CD4-positive, alpha-beta memory T cell (primary cell): ENCODE measurements at regions not wholly inside any gene's neighbourhood (a gene's known extent, or its start where the extent isn't known, plus 50 kb on each side); places are given as distances from the start of the nearest gene placed in this dataset.

Experiments
- CTCF ChIA-PET: fragments of 350-600 bp; sonication (Branson Sonifier 250); formaldehyde crosslinking; loops from one replicate; lab custom pipeline; 2021; ENCODE audit warnings: inconsistent platforms; ENCODE audit not compliant: partially characterized antibody; lab: Charles Lee
- POLR2A ChIA-PET: fragments of 350-600 bp; sonication (Branson Sonifier 250); formaldehyde crosslinking; loops from one replicate; lab custom pipeline; 2021; ENCODE audit not compliant: partially characterized antibody; lab: Charles Lee
- DNase-seq, 5 donors: peaks; one replicate each; pipeline versions ENCODE4 v3.0.0 to v3.0.0-alpha.2; 2020 to 2022; ENCODE audit warnings: mixed read lengths in 1 of 5
- H3K27ac ChIP-seq: one replicate; pipeline ENCODE4 v1.7.0; 2013; ENCODE audit warnings: low read depth, low read length
- H3K27me3 ChIP-seq: 2 replicates; pipeline ENCODE4 v1.7.0; 2013; ENCODE audit warnings: mild to moderate bottlenecking, low read length, moderate library complexity; ENCODE audit not compliant: insufficient read depth
- H3K36me3 ChIP-seq: 2 replicates; pipeline ENCODE4 v1.7.0; 2013; ENCODE audit warnings: mild to moderate bottlenecking, low read length, moderate library complexity; ENCODE audit not compliant: insufficient read depth
- H3K4me1 ChIP-seq: 2 replicates; pipeline ENCODE4 v1.7.0; 2013; ENCODE audit warnings: mild to moderate bottlenecking, low read length, moderate library complexity; ENCODE audit not compliant: insufficient read depth
- H3K4me3 ChIP-seq, 2 donors: one replicate each; pipeline ENCODE4 v1.7.0; 2013; ENCODE audit warnings: low read length in 2 of 2, mild to moderate bottlenecking in 1 of 2
- H3K9me3 ChIP-seq, 2 donors: one replicate each; pipeline ENCODE4 v1.7.0; 2013; ENCODE audit warnings: low read length in 2 of 2, control low read depth in 1 of 2; ENCODE audit not compliant: control insufficient read depth in 1 of 2
- H3K27ac Mint-ChIP-seq, 7 donors: one replicate each; pipeline ENCODE4 v1.8.0; 2020 to 2021; ENCODE audit warnings: mixed read lengths in 7 of 7, mild to moderate bottlenecking in 6 of 7, inconsistent platforms in 3 of 7, moderate library complexity in 3 of 7
- H3K27me3 Mint-ChIP-seq, 2 donors: one replicate each; pipeline ENCODE4 v1.8.0; 2020 to 2021; ENCODE audit warnings: mixed read lengths in 2 of 2
- H3K36me3 Mint-ChIP-seq, 2 donors: one replicate each; pipeline ENCODE4 v1.8.0; 2020 to 2021; ENCODE audit warnings: mixed read lengths in 2 of 2, inconsistent platforms in 1 of 2, mild to moderate bottlenecking in 1 of 2
- H3K4me1 Mint-ChIP-seq, 4 donors: one replicate each; pipeline ENCODE4 v1.8.0; 2020 to 2021; ENCODE audit warnings: mixed read lengths in 4 of 4, mild to moderate bottlenecking in 1 of 4
- H3K4me3 Mint-ChIP-seq, 8 donors: one replicate each; pipeline ENCODE4 v1.8.0; 2020 to 2021; ENCODE audit warnings: mixed read lengths in 8 of 8, mild to moderate bottlenecking in 7 of 8, moderate library complexity in 6 of 8, inconsistent platforms in 3 of 8
- H3K9me3 Mint-ChIP-seq, 8 donors: one replicate each; pipeline ENCODE4 v1.8.0; 2020 to 2021; ENCODE audit warnings: mixed read lengths in 8 of 8, mild to moderate bottlenecking in 5 of 8, inconsistent platforms in 3 of 8, moderate library complexity in 1 of 8
- intact Hi-C: fragments of 100-400 bp; cut with micrococcal nuclease; formaldehyde crosslinking; loops from one replicate; pipeline ENCODE4 v1.15.1; 2023

- H3K27me3 ChIP-seq, result no peaks in the 10 kb centered on the region
- DNase-seq, result no peak
- no peaks in the 10 kb centered on the region for H3K9me3 ChIP-seq
- H3K27ac ChIP-seq, result no peak overlapping the region
- POLR2A ChIA-PET, result no interaction called here
- CTCF ChIA-PET, result interaction anchor here (1.0 kb wide), 1 partner anchor 59 kb away, joined by 3 read pairs; no protein-coding TSS in a partner anchor
- no peak overlapping the region for H3K4me3 ChIP-seq
- Mint-ChIP-seq H3K9me3 (peaks cover 0 to 4% (median 0%) of the 10 kb centered on the region in 8 donors), H3K4me3 (no peak overlapping the region), H3K4me1 (no peaks in the 10 kb centered on the region), H3K36me3 (no peaks in the 10 kb centered on the region), H3K27me3 (peaks cover 17 to 19% of the 10 kb centered on the region in 2 donors), H3K27ac (no peak overlapping the region)
- intact Hi-C loops, result no loop called here
- H3K36me3 ChIP-seq, result no peaks in the 10 kb centered on the region
- H3K4me1 ChIP-seq, result no peaks in the 10 kb centered on the region
Measured at GRCh38 chr1:30321246-30321910, 402.0 kb downstream of the MATN1 start.

GRCh38 chr1:30320581-30320890 lies 402.8 kb downstream of the MATN1 start:
- H3K27me3 Mint-ChIP-seq, result peaks cover 19 to 20% of the 10 kb centered on the region in 2 donors
- intact Hi-C loops, result no loop called here
- H3K9me3 Mint-ChIP-seq, result peaks cover 0 to 5% (median 0%) of the 10 kb centered on the region in 8 donors

DNA sequence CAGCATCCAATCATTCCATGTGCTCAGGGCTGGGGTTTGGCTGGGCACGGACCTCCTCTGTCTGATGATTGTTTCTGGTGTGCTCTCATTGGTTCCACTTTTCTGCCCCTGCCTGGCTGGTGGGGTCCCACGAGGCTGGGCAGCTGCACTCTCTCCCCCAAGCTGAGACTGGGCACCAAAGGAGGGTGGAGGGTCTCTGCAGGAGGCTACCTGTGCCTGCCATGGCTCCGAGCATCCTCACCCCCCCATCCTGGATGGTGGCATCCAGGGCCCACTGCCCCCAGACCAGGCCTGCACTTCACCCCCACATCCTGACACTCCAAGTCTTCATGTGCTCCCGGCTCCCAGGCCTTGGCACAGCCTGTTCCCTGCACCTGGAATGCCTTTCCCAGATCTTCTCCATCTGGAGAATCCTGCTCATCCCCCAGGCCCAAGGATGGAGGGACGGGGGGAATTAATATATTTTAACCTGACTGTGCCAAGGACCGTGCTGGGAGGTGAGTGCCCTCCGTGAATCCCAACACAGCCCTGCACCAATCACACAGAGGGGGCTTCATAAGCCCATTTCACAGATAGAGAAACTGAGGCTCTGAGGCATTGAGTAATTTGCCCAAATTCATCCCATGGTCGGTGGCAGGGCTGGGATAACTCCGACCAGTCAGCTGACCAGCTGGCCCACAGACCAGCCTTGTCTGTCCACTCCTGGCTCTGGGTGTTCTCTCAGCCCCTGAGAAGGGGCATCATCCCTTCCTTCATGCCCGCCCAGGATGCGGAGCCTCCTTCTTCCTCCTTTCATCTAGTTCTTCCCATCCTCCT lies 403.4 kb downstream of the MATN1 start:
- H3K27me3 ChIP-seq, result no peaks in the 10 kb centered on the region
- DNase-seq, result no peak

More at GRCh38 chr1:30320581-30320890, 402.8 kb downstream of the MATN1 start:
- no peak for DNase-seq
- Histone ChIP-seq H3K4me3 (no peak overlapping the region), H3K4me1 (no peaks in the 10 kb centered on the region), H3K36me3 (no peaks in the 10 kb centered on the region), H3K9me3 (no peaks in the 10 kb centered on the region), H3K27ac (no peak overlapping the region), H3K27me3 (no peaks in the 10 kb centered on the region)
- H3K27ac Mint-ChIP-seq, result no peak overlapping the region
- H3K4me3 Mint-ChIP-seq, result no peak overlapping the region
- POLR2A ChIA-PET, result no interaction called here
- H3K36me3 Mint-ChIP-seq, result no peaks in the 10 kb centered on the region
- H3K4me1 Mint-ChIP-seq, result no peaks in the 10 kb centered on the region
- CTCF ChIA-PET, result interaction anchor here (1.0 kb wide), 1 partner anchor 60 kb away, joined by 3 read pairs; no protein-coding TSS in a partner anchor

GRCh38 chr1:30318864-30319718 lies 404.3 kb downstream of the MATN1 start:
- Histone ChIP-seq H3K27ac (no peak overlapping the region), H3K36me3 (no peaks in the 10 kb centered on the region), H3K9me3 (no peaks in the 10 kb centered on the region), H3K4me3 (no peak overlapping the region), H3K27me3 (no peaks in the 10 kb centered on the region), H3K4me1 (no peaks in the 10 kb centered on the region)
- DNase-seq, result no peak
- Mint-ChIP-seq H3K4me3 (no peak overlapping the region), H3K27me3 (peaks cover 15 to 25% of the 10 kb centered on the region in 2 donors), H3K4me1 (no peaks in the 10 kb centered on the region), H3K9me3 (peaks cover 0 to 5% (median 0%) of the 10 kb centered on the region in 8 donors), H3K27ac (no peak overlapping the region), H3K36me3 (no peaks in the 10 kb centered on the region)
- intact Hi-C loops, result no loop called here
- ChIA-PET POLR2A (no interaction called here), CTCF (no interaction called here)

More for the DNA sequence above, 403.4 kb downstream of the MATN1 start:
- no peaks in the 10 kb centered on the region for H3K4me1 Mint-ChIP-seq
- intact Hi-C loops, result no loop called here
- peaks cover 0 to 5% (median 0%) of the 10 kb centered on the region in 8 donors for H3K9me3 Mint-ChIP-seq
- H3K36me3 Mint-ChIP-seq, result no peaks in the 10 kb centered on the region
- POLR2A ChIA-PET, result no interaction called here
- CTCF ChIA-PET, result no interaction called here
- H3K9me3 ChIP-seq, result no peaks in the 10 kb centered on the region
- H3K4me1 ChIP-seq, result no peaks in the 10 kb centered on the region
- H3K4me3 ChIP-seq, result no peak overlapping the region
- H3K27ac Mint-ChIP-seq, result no peak overlapping the region
- H3K27ac ChIP-seq, result no peak overlapping the region
- H3K36me3 ChIP-seq, result no peaks in the 10 kb centered on the region
- H3K4me3 Mint-ChIP-seq, result no peak overlapping the region
- H3K27me3 Mint-ChIP-seq, result peaks cover 19 to 20% of the 10 kb centered on the region in 2 donors

GRCh38 chr1:30318413-30318812 lies 405.0 kb downstream of the MATN1 start:
- Histone ChIP-seq H3K4me3 (no peak overlapping the region), H3K36me3 (no peaks in the 10 kb centered on the region), H3K27ac (no peak overlapping the region), H3K9me3 (no peaks in the 10 kb centered on the region), H3K27me3 (no peaks in the 10 kb centered on the region), H3K4me1 (no peaks in the 10 kb centered on the region)
- DNase-seq, result no peak
- Mint-ChIP-seq H3K4me1 (no peaks in the 10 kb centered on the region), H3K27ac (no peak overlapping the region), H3K9me3 (peaks cover 0 to 5% (median 0%) of the 10 kb centered on the region in 8 donors), H3K27me3 (peaks cover 18 to 25% of the 10 kb centered on the region in 2 donors), H3K36me3 (no peaks in the 10 kb centered on the region), H3K4me3 (no peak overlapping the region)
- intact Hi-C loops, result no loop called here
- ChIA-PET POLR2A (no interaction called here), CTCF (no interaction called here)

DNA sequence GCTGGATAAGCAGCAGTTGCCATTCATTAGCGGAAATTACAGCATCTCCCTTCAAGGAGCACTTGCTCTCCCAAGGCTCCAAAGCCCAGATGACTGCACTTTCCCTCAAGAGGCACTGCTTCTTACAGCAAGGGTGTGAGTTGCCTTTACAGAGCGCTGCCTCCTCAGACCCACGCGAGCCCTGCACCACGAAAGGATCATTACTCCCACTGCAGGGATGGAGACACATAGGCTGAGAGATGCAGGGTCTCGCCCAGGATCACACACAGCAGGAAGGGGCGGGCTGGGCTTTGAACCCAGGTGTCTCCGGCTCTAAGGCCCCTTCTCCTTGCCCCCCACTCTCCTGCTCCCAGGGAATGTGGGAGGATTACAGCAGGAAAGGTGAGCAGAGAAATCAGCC lies 405.5 kb downstream of the MATN1 start:
- H3K27me3 ChIP-seq, result no peaks in the 10 kb centered on the region
- no peak overlapping the region for H3K4me3 ChIP-seq
- POLR2A ChIA-PET, result no interaction called here
- H3K4me1 Mint-ChIP-seq, result no peaks in the 10 kb centered on the region
- CTCF ChIA-PET, result no interaction called here
- H3K4me1 ChIP-seq, result no peaks in the 10 kb centered on the region
- no peaks in the 10 kb centered on the region for H3K36me3 ChIP-seq
- no peak overlapping the region for H3K27ac Mint-ChIP-seq
- H3K9me3 Mint-ChIP-seq, result peaks cover 0 to 5% (median 0%) of the 10 kb centered on the region in 8 donors
- intact Hi-C loops, result no loop called here
- H3K4me3 Mint-ChIP-seq, result no peak overlapping the region
- H3K27me3 Mint-ChIP-seq, result peaks cover 17 to 25% of the 10 kb centered on the region in 2 donors
- no peaks in the 10 kb centered on the region for H3K9me3 ChIP-seq
- H3K36me3 Mint-ChIP-seq, result no peaks in the 10 kb centered on the region
- no peak overlapping the region for H3K27ac ChIP-seq
- DNase-seq, result no peak

DNA sequence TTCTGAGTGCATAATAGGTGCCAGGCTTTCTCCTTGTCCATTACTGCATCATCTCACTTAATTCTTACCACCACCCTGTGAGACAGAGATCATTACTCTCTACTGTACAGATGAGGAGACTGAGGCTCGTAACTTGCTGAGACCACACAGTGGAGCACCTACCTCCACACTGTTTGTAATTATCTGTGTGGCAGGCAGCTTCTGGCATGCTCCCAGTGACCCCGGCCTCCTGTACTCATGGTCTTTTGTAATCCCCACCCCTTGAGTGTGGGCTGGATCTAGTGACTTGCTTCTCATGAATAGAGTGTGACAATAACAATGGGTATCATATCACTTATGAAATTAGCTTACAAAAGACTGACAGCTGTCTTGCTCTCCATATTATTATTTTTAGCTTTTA lies 407.3 kb downstream of the MATN1 start:
- no peaks in the 10 kb centered on the region for H3K27me3 ChIP-seq
- no peaks in the 10 kb centered on the region for H3K36me3 ChIP-seq
- peaks cover 21 to 30% of the 10 kb centered on the region in 2 donors for H3K27me3 Mint-ChIP-seq
- ChIA-PET CTCF (no interaction called here), POLR2A (no interaction called here)
- H3K4me3 Mint-ChIP-seq, result no peak overlapping the region
- H3K4me1 ChIP-seq, result no peaks in the 10 kb centered on the region
- DNase-seq, result no peak
- no peaks in the 10 kb centered on the region for H3K9me3 ChIP-seq
- H3K4me1 Mint-ChIP-seq, result no peaks in the 10 kb centered on the region
- intact Hi-C loops, result no loop called here
- H3K27ac ChIP-seq, result no peak overlapping the region
- no peaks in the 10 kb centered on the region for H3K36me3 Mint-ChIP-seq
- no peak overlapping the region for H3K4me3 ChIP-seq
- H3K27ac Mint-ChIP-seq, result no peak overlapping the region
- H3K9me3 Mint-ChIP-seq, result peaks cover 0 to 5% (median 0%) of the 10 kb centered on the region in 8 donors
